ENCODE measurements at regions not wholly inside any gene's neighbourhood (a gene's known extent, or its start where the extent isn't known, plus 50 kb on each side); places are given as distances from the start of the nearest gene placed in this dataset.

- TF ChIP-seq CTCF (conservative IDR thresholded peaks at IDR 0.05; ENCODE audit: low read length) (no peak), EZH2phosphoT487 (IDR thresholded peaks at IDR 0.05; ENCODE audit: borderline replicate concordance) (no peak)
These were observed 50.7 kb upstream of the MAOA start for GRCh38 chrX:43605351-43605750.
